ENCODE measurements at regions not wholly inside any gene's neighbourhood (a gene's known extent, or its start where the extent isn't known, plus 50 kb on each side); places are given as distances from the start of the nearest gene placed in this dataset.
"Not testable (repeated sequence)": the region's sequence is repeated elsewhere in the genome, so short reads cannot be mapped to it uniquely, and the experiment has no call there.

DNA sequence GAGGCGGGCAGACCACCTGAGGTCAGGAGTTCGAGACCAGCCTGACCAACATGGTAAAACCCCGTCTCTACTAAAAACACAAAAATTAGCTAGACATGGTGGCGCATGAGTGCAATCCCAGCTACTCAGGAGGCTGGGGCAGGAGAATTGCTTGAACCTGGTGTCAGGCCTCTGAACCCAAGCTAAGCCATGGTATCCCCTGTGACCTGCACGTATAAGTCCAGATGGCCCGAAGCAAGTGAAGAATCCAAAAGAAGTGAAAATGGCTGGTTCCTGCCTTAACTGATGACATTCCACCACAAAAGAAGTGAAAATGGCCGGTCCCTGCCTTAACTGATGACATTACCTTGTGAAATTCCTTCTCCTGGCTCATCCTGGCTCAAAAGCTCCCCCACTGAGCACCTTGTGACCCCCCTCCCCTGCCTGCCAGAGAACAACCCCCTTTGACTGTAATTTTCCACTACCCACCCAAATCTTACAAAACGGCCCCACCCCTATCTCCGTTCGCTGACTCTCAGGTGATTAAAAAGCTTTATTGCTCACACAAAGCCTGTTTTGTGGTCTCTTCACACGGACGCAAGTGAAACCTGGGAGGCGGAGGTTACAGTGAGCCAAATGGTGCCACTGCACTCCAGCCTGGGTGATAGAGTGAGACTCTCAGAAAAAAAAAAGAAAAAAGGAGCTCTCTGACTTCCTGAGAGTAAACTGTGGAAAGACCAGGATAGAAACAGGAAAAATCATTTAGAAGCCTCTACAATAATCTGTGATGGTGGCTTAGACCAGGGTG is 84.1 kb downstream of the PHAX start:
- H3K36me3 Mint-ChIP-seq; ATAC-seq; H3K4me1 ChIP-seq (ENCODE audit: control insufficient read depth in 2 of 2, insufficient read depth in 2 of 2, low read length in 2 of 2); H3K27me3 ChIP-seq (ENCODE audit: control insufficient read depth in 2 of 2, insufficient read depth in 2 of 2, low read length in 2 of 2); H3K36me3 ChIP-seq (ENCODE audit: control insufficient read depth in 2 of 3, insufficient read depth in 3 of 3, low read length in 3 of 3); H3K27ac ChIP-seq (ENCODE audit: low read depth, low read length); H3K9me3 ChIP-seq (ENCODE audit: control insufficient read depth in 2 of 3, low read length in 3 of 3); H3K27me3 Mint-ChIP-seq; H3K9me3 Mint-ChIP-seq; H3K4me3 ChIP-seq (ENCODE audit: low read length); intact Hi-C loops (cut with micrococcal nuclease): not testable (repeated sequence)
- H3K4me3 Mint-ChIP-seq: peak overlapping the region in 4 of 10 donors; percentile 13 to 59 (median 50)
- H3K27ac Mint-ChIP-seq: peak overlapping the region in 4 of 9 donors; percentile 7 to 63 (median 54)
- H3K4me1 Mint-ChIP-seq: peaks cover 5 to 32% (median 8%) of the 10 kb centered on the region in 7 donors
- ChIA-PET CTCF (interaction anchor here (0.7 kb wide), 1 partner anchor 28 kb away, joined by 3 read pairs; no protein-coding TSS in a partner anchor), POLR2A (interaction anchor here (0.6 kb wide), 1 partner anchor 193 kb away, joined by 4 read pairs; no protein-coding TSS in a partner anchor)
- DNase-seq: peak in 2 of 9 donors; percentile 9 to 34

DNA sequence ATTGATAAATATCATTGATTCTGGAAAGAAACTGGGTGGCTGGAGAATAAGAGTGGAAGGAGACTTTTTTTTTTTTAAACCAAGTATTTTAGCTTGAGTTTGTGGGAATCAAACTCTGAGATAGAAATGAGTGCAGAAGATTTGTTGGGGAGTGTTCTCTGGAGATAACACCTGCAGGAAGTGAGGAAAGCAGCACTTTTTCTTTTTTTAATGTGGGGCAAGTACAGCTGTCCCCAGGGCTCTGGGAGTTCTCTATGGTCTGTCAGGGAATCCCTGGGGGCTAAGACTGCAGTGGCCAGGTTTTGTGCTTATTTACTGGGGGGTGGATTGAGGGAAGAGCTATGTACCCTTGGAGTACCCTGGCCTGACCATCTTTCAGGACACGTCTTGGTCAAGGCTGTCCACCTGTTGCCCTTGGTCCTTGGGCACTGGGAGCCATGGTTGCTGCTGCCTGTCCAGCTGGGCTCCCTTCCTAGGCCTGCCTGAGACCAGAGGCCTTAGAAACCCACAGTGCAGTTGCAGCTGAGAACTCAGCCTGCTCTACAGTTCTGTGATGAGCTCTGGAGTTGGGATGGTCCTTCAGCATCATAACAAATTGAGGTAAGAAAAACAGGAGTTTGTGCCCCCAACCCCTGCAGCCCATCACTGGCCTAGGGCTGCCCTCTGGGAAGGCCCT is 85.8 kb downstream of the PHAX start:
- no peak overlapping the region for H3K4me3 Mint-ChIP-seq
- peak overlapping the region in 2 of 9 donors; percentile 1 to 23 for H3K27ac Mint-ChIP-seq
- H3K4me1 ChIP-seq (ENCODE audit: control insufficient read depth in 2 of 2, insufficient read depth in 2 of 2, low read length in 2 of 2): no peaks in the 10 kb centered on the region
- peaks cover 0 to 1% (median 0%) of the 10 kb centered on the region in 11 donors for H3K9me3 Mint-ChIP-seq
- peaks cover 5 to 25% (median 8%) of the 10 kb centered on the region in 7 donors for H3K4me1 Mint-ChIP-seq
- ChIA-PET POLR2A (no interaction called here), CTCF (interaction anchor here (0.5 kb wide), 2 partner anchors 23 to 435 kb away, joined by 3 read pairs; no protein-coding TSS in a partner anchor)
- no peaks in the 10 kb centered on the region for H3K27me3 ChIP-seq (ENCODE audit: control insufficient read depth in 2 of 2, insufficient read depth in 2 of 2, low read length in 2 of 2)
- no peak for DNase-seq
- peaks cover 0 to 6% (median 0%) of the 10 kb centered on the region in 5 donors for H3K27me3 Mint-ChIP-seq
- ATAC-seq: no peak
- H3K4me3 ChIP-seq (ENCODE audit: low read length): no peak overlapping the region
- H3K27ac ChIP-seq (ENCODE audit: low read depth, low read length): no peak overlapping the region
- intact Hi-C loops (cut with micrococcal nuclease): no loop called here
- no peaks in the 10 kb centered on the region for H3K36me3 Mint-ChIP-seq
- no peaks in the 10 kb centered on the region for H3K9me3 ChIP-seq (ENCODE audit: control insufficient read depth in 2 of 3, low read length in 3 of 3)
- no peaks in the 10 kb centered on the region for H3K36me3 ChIP-seq (ENCODE audit: control insufficient read depth in 2 of 3, insufficient read depth in 3 of 3, low read length in 3 of 3)

DNA sequence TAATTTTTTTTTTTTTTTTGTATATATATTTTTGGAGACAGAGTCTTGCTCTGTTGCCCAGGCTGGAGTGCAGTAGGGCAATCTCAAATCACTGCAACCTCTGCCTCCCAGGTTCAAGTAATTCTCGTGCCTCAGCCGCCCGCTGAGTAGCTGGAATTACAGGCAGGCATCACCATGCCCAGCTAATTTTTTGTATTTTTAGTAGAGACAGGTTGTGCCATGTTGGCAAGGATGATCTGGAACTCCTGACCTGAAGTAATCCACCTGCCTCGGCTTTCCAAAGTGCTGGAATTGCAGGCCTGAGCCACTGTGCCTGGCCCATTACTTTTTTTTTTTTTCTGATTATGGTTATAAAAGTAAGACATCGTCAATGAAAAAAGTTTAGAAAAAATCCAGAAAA is 84.0 kb upstream of the LMNB1 start:
- ChIA-PET CTCF (no interaction called here), POLR2A (no interaction called here)
- ATAC-seq (no peak), DNase-seq (no peak)
- no peak overlapping the region for H3K27ac ChIP-seq (ENCODE audit: low read depth, low read length)
- Mint-ChIP-seq H3K36me3 (no peaks in the 10 kb centered on the region), H3K4me1 (peaks cover 0 to 5% (median 0%) of the 10 kb centered on the region in 7 donors), H3K4me3 (no peak overlapping the region), H3K9me3 (no peaks in the 10 kb centered on the region), H3K27ac (no peak overlapping the region), H3K27me3 (no peaks in the 10 kb centered on the region)
- intact Hi-C loops (cut with micrococcal nuclease): no loop called here
- no peaks in the 10 kb centered on the region for H3K36me3 ChIP-seq (ENCODE audit: control insufficient read depth in 2 of 3, insufficient read depth in 3 of 3, low read length in 3 of 3)
- no peaks in the 10 kb centered on the region for H3K27me3 ChIP-seq (ENCODE audit: control insufficient read depth in 2 of 2, insufficient read depth in 2 of 2, low read length in 2 of 2)
- H3K4me1 ChIP-seq (ENCODE audit: control insufficient read depth in 2 of 2, insufficient read depth in 2 of 2, low read length in 2 of 2): no peaks in the 10 kb centered on the region
- no peak overlapping the region for H3K4me3 ChIP-seq (ENCODE audit: low read length)
- no peaks in the 10 kb centered on the region for H3K9me3 ChIP-seq (ENCODE audit: control insufficient read depth in 2 of 3, low read length in 3 of 3)

DNA sequence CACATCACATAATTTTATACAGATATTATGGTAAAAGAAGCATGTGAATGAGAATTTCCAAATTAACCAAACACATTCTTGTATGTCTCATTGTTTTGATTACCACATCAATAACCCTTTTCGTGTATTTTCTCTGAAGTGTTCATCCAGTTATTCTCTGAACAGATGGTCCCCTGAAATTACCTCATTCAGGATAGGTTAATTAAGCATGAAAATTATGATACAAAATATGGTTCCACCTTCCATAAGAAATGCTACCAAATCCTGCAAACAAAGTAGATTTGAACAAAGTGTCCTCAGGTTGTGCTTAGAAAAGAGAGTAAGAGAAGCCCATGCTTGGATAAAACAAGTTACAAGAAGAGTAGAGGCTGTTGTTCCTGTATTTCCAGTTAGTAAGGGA is 83.1 kb upstream of the LMNB1 start:
- Mint-ChIP-seq H3K36me3 (no peaks in the 10 kb centered on the region), H3K4me1 (peaks cover 0 to 7% (median 0%) of the 10 kb centered on the region in 7 donors), H3K27me3 (no peaks in the 10 kb centered on the region), H3K4me3 (no peak overlapping the region), H3K9me3 (no peaks in the 10 kb centered on the region), H3K27ac (no peak overlapping the region)
- Histone ChIP-seq H3K27ac (ENCODE audit: low read depth, low read length) (no peak overlapping the region), H3K36me3 (ENCODE audit: control insufficient read depth in 2 of 3, insufficient read depth in 3 of 3, low read length in 3 of 3) (no peaks in the 10 kb centered on the region), H3K4me1 (ENCODE audit: control insufficient read depth in 2 of 2, insufficient read depth in 2 of 2, low read length in 2 of 2) (no peaks in the 10 kb centered on the region), H3K4me3 (ENCODE audit: low read length) (no peak overlapping the region), H3K9me3 (ENCODE audit: control insufficient read depth in 2 of 3, low read length in 3 of 3) (no peaks in the 10 kb centered on the region), H3K27me3 (ENCODE audit: control insufficient read depth in 2 of 2, insufficient read depth in 2 of 2, low read length in 2 of 2) (no peaks in the 10 kb centered on the region)
- intact Hi-C loops (cut with micrococcal nuclease): no loop called here
- DNase-seq (no peak), ATAC-seq (no peak)
- CTCF ChIA-PET: no interaction called here
- POLR2A ChIA-PET: no interaction called here

DNA sequence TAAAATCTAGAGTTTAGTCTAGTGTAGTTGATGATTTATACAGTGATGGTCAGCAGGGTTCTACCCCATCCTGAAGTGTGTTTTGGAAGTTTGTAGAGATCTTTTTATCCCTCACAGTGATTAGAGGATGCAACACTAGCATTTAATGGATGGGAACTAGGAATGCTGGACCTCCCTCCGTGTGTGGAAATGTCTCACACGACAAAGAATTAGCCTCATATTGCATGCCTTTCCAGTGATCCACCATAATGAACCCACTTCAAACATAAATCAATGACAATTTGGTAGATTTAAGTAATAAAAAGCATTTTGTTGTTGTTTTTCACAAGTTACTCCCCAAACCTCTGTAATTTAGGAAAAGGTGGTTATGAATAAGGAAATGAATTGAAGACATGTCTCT is 82.5 kb upstream of the LMNB1 start:
- ATAC-seq (no peak), DNase-seq (no peak)
- H3K9me3 ChIP-seq (ENCODE audit: control insufficient read depth in 2 of 3, low read length in 3 of 3): no peaks in the 10 kb centered on the region
- no peaks in the 10 kb centered on the region for H3K4me1 ChIP-seq (ENCODE audit: control insufficient read depth in 2 of 2, insufficient read depth in 2 of 2, low read length in 2 of 2)
- no peaks in the 10 kb centered on the region for H3K36me3 ChIP-seq (ENCODE audit: control insufficient read depth in 2 of 3, insufficient read depth in 3 of 3, low read length in 3 of 3)
- POLR2A ChIA-PET: no interaction called here
- H3K27me3 ChIP-seq (ENCODE audit: control insufficient read depth in 2 of 2, insufficient read depth in 2 of 2, low read length in 2 of 2): no peaks in the 10 kb centered on the region
- no peaks in the 10 kb centered on the region for H3K36me3 Mint-ChIP-seq
- H3K9me3 Mint-ChIP-seq: no peaks in the 10 kb centered on the region
- no peak overlapping the region for H3K27ac ChIP-seq (ENCODE audit: low read depth, low read length)
- H3K27me3 Mint-ChIP-seq: no peaks in the 10 kb centered on the region
- CTCF ChIA-PET: no interaction called here
- H3K27ac Mint-ChIP-seq: no peak overlapping the region
- intact Hi-C loops (cut with micrococcal nuclease): no loop called here
- H3K4me3 ChIP-seq (ENCODE audit: low read length): no peak overlapping the region
- peaks cover 0 to 7% (median 0%) of the 10 kb centered on the region in 7 donors for H3K4me1 Mint-ChIP-seq
- H3K4me3 Mint-ChIP-seq: no peak overlapping the region

DNA sequence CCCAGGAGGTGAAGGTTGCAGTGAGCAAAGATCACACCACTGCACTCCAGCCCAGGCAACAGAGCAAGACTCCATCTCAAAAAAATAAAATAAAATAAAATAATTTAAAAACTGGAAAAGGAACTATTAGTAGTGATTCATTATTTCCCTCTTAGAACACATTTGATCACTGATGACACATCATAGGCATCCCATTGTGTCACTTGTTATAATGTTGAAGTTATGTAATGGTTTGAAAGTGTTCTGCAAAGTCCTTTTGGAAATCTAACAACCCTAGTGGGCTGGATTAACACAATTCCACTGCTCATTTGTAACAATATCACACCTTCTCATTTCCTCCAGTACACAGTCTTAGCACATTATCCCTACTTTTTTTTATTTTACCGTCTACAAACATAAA is 81.8 kb upstream of the LMNB1 start:
- intact Hi-C loops (cut with micrococcal nuclease): no loop called here
- POLR2A ChIA-PET: no interaction called here
- peak overlapping the region in 1 of 9 donors; percentile 31 for H3K27ac Mint-ChIP-seq

More for the DNA sequence above, 81.8 kb upstream of the LMNB1 start:
- no peaks in the 10 kb centered on the region for H3K9me3 Mint-ChIP-seq
- no peaks in the 10 kb centered on the region for H3K27me3 Mint-ChIP-seq
- CTCF ChIA-PET: no interaction called here
- no peak overlapping the region for H3K4me3 Mint-ChIP-seq
- no peaks in the 10 kb centered on the region for H3K4me1 ChIP-seq (ENCODE audit: control insufficient read depth in 2 of 2, insufficient read depth in 2 of 2, low read length in 2 of 2)
- no peaks in the 10 kb centered on the region for H3K36me3 Mint-ChIP-seq
- no peak overlapping the region for H3K27ac ChIP-seq (ENCODE audit: low read depth, low read length)
- H3K4me3 ChIP-seq (ENCODE audit: low read length): no peak overlapping the region
- H3K36me3 ChIP-seq (ENCODE audit: control insufficient read depth in 2 of 3, insufficient read depth in 3 of 3, low read length in 3 of 3): no peaks in the 10 kb centered on the region
- H3K4me1 Mint-ChIP-seq: peaks cover 0 to 12% (median 0%) of the 10 kb centered on the region in 7 donors
- H3K27me3 ChIP-seq (ENCODE audit: control insufficient read depth in 2 of 2, insufficient read depth in 2 of 2, low read length in 2 of 2): no peaks in the 10 kb centered on the region
- DNase-seq (no peak), ATAC-seq (no peak)
- no peaks in the 10 kb centered on the region for H3K9me3 ChIP-seq (ENCODE audit: control insufficient read depth in 2 of 3, low read length in 3 of 3)

Data from naive thymus-derived CD4-positive, alpha-beta T cell (primary cell).